GM12878 (cell line): ENCODE measurements at regions not wholly inside any gene's neighbourhood (a gene's known extent, or its start where the extent isn't known, plus 50 kb on each side); places are given as distances from the start of the nearest gene placed in this dataset.

Experiments used
- ATAC-seq: fragments of 200-7000 bp; cut with Tn5 transposase; 3 replicates; pipeline ENCODE4 v1.9.1; 2020; ENCODE audit warnings: mild to moderate bottlenecking, moderate library complexity
- BruUV-seq: library from RNA; stranded (reverse); fragments of 400-500 nt; replicated peaks from 2 replicates; lab custom pipeline; 2021; lab: Mats Ljungman, UMichigan
- CTCF ChIA-PET: fragments of 300-600 bp; sonication (Branson Sonifier 250); formaldehyde crosslinking; extraction: SDS; loops from one replicate; lab custom pipeline; 2021; ENCODE audit warnings: inconsistent platforms; lab: Yijun Ruan, JAX
- POLR2A ChIA-PET: fragments of 350-600 bp; formaldehyde crosslinking; extraction: SDS; loops from one replicate; lab custom pipeline; 2021; ENCODE audit warnings: inconsistent platforms; lab: Charles Lee
- RAD21 ChIA-PET: fragments of 300-600 bp; sonication (Branson Sonifier 250); formaldehyde crosslinking; loops from one replicate; lab custom pipeline; 2023; ENCODE audit warnings: antibody characterized with exemption; ENCODE audit not compliant: unreplicated experiment; lab: Charles Lee
- SMC1A ChIA-PET: fragments of 300-600 bp; sonication (Branson Sonifier 250); formaldehyde crosslinking; loops from one replicate; lab custom pipeline; 2023; ENCODE audit not compliant: unreplicated experiment, uncharacterized antibody; lab: Charles Lee
- DNase-seq: peaks from one replicate; pipeline ENCODE4 v3.0.0-alpha.2; 2011; ENCODE audit warnings: low read depth, low spot score
- FAIRE-seq: peaks from 3 replicates; lab custom pipeline; 2011; peaks lifted over from hg19 to GRCh38; lab: Jason Lieb, UNC
- H2AFZ ChIP-seq: 2 replicates; pipeline ENCODE4 v1.6.0; 2011; ENCODE audit warnings: low read depth, low read length, control low read depth; ENCODE audit not compliant: control insufficient read depth
- H3K27ac ChIP-seq: 2 replicates; pipeline ENCODE4 v1.5.1; 2011; ENCODE audit warnings: control low read depth; ENCODE audit not compliant: control insufficient read depth, insufficient read depth
- H3K27me3 ChIP-seq, 2 experiments: replicated peaks in 1 of 2; 2 replicates each; pipeline versions ENCODE4 v1.6.0 to v1.6.1; 2011; ENCODE audit warnings: low read length in 1 of 2; ENCODE audit not compliant: control insufficient read depth in 2 of 2, insufficient read depth in 2 of 2
- H3K36me3 ChIP-seq, 2 experiments: 2 replicates each; pipeline ENCODE4 v1.5.1; 2011; ENCODE audit warnings: low read length in 1 of 2; ENCODE audit not compliant: control insufficient read depth in 2 of 2, insufficient read depth in 2 of 2
- H3K4me1 ChIP-seq: 2 replicates; pipeline ENCODE4 v1.6.1; 2011; ENCODE audit warnings: mild to moderate bottlenecking, low read length, moderate library complexity, mixed read lengths; ENCODE audit not compliant: control insufficient read depth, insufficient read depth
- H3K4me2 ChIP-seq: 2 replicates; pipeline ENCODE4 v1.6.0; 2011; ENCODE audit warnings: control low read depth; ENCODE audit not compliant: control insufficient read depth, insufficient read depth
- H3K4me3 ChIP-seq: fragments of 200-600 bp; sonication (generic); 2 replicates; pipeline ENCODE4 v1.5.1; 2016
- H3K79me2 ChIP-seq: 2 replicates; pipeline ENCODE4 v1.6.0; 2011; ENCODE audit warnings: low read length; ENCODE audit not compliant: control insufficient read depth, insufficient read depth
- H3K9ac ChIP-seq: 2 replicates; pipeline ENCODE4 v1.8.0; 2011; ENCODE audit warnings: low read length, control low read depth, mixed read lengths; ENCODE audit not compliant: control insufficient read depth, insufficient read depth
- H3K9me3 ChIP-seq: replicated peaks from 3 replicates; pipeline ENCODE4 v1.5.1; 2011; ENCODE audit warnings: mild to moderate bottlenecking, low read length; ENCODE audit not compliant: control insufficient read depth, insufficient read depth
- H4K20me1 ChIP-seq: 2 replicates; pipeline ENCODE4 v1.6.0; 2011; ENCODE audit not compliant: control insufficient read depth, insufficient read depth
- CBX5 ChIP-seq: sonication (generic); IDR thresholded peaks from 2 replicates; pipeline ENCODE4 v1.6.1; 2016; ENCODE audit warnings: low read depth, moderate library complexity, mild to moderate bottlenecking, inconsistent platforms
- CHD1 ChIP-seq: IDR thresholded peaks from 2 replicates; pipeline ENCODE4 v1.6.1; 2012; ENCODE audit warnings: low read depth, low read length, improper control_type of control experiment
- NFXL1 ChIP-seq: fragments of 450-650 bp; IDR thresholded peaks from 2 replicates; pipeline ENCODE4 v1.6.1; 2017; ENCODE audit warnings: antibody characterized with exemption, mild to moderate bottlenecking, borderline replicate concordance
- TARDBP ChIP-seq: IDR thresholded peaks from 2 replicates; pipeline ENCODE4 v1.6.1; 2016; ENCODE audit warnings: borderline replicate concordance
- YBX1 ChIP-seq: fragments of 450-650 bp; IDR thresholded peaks from 2 replicates; pipeline ENCODE4 v1.6.1; 2016; ENCODE audit warnings: antibody characterized with exemption
- ZBTB4 ChIP-seq: fragments of 450-650 bp; formaldehyde crosslinking; IDR thresholded peaks from 2 replicates; pipeline ENCODE4 v1.4.0; 2022; ENCODE audit warnings: mild to moderate bottlenecking, moderate library complexity
- WGBS: methylation state at CpG from one replicate; pipeline ENCODE4 v1.1.6; 2016; ENCODE audit warnings: low lambda C conversion rate; ENCODE audit not compliant: insufficient replicate concordance, insufficient coverage; ENCODE audit errors: missing lambda C conversion rate; 5-methylcytosine and 5-hydroxymethylcytosine counted together
- in situ Hi-C: fragments of 300-500 bp; cut with MboI; formaldehyde crosslinking; loops from 9 replicates; pipeline ENCODE4 v1.14.3; 2018; ENCODE audit warnings: mixed read lengths
- intact Hi-C: fragments of 100-400 bp; cut with micrococcal nuclease; formaldehyde crosslinking; loops from one replicate; pipeline ENCODE4 v1.14.2; 2022; ENCODE audit not compliant: unreplicated experiment
- TF ChIP-seq, protein P1 (sequence below): IDR thresholded peaks from 2 replicates; pipeline ENCODE4 v1.6.1; 2011; ENCODE audit warnings: borderline replicate concordance, low read depth, mild to moderate bottlenecking, moderate library complexity, low read length; ENCODE audit not compliant: insufficient read depth, poor library complexity, severe bottlenecking

DNA sequence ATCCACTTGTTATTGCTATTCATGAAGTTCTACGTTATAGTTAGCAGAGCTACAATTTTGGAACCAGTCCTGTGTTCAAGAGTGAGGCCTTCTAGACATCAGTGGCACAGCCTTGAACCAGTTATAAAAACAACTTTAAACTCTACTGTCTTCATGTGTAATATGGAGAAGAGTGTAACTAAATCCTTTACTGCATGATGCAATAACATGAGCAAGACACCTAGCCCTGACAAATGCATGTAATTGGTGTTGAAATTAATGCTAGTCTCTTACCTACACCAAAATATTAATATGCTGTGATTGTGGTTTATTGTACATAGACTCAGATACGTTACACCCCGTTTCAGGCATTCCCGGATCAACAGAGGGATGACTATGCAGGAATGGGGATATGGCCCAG lies 654.6 kb downstream of the IRX1 start (continued):
- TF ChIP-seq, protein P1, sequence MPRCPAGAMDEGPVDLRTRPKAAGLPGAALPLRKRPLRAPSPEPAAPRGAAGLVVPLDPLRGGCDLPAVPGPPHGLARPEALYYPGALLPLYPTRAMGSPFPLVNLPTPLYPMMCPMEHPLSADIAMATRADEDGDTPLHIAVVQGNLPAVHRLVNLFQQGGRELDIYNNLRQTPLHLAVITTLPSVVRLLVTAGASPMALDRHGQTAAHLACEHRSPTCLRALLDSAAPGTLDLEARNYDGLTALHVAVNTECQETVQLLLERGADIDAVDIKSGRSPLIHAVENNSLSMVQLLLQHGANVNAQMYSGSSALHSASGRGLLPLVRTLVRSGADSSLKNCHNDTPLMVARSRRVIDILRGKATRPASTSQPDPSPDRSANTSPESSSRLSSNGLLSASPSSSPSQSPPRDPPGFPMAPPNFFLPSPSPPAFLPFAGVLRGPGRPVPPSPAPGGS, result no peak
- TF ChIP-seq ZBTB4 (no peak), CBX5 (no peak), NFXL1 (no peak), CHD1 (no peak)

GRCh38 chr5:4252385-4252784 lies 656.8 kb downstream of the IRX1 start:
- Histone ChIP-seq H3K79me2 (no peaks in the 10 kb centered on the region), H3K27me3 (no peaks in the 10 kb centered on the region), H3K4me3 (no peak overlapping the region), H4K20me1 (no peaks in the 10 kb centered on the region), H3K27ac (no peak overlapping the region), H3K4me2 (no peak overlapping the region)
- in situ Hi-C loops (no loop called here), intact Hi-C loops (no loop called here)
- 6% methylated on average over 4 of the region's 4 CpGs for WGBS
- CTCF ChIA-PET, result no interaction called here
- BruUV-seq, result no TSS peak
- POLR2A ChIA-PET, result no interaction called here
- SMC1A ChIA-PET, result no interaction called here
- TF ChIP-seq YBX1 (no peak), TARDBP (no peak)
- TF ChIP-seq, all 136 proteins: peak for 0
- RAD21 ChIA-PET, result no interaction called here
- no peaks in the 10 kb centered on the region for H3K9me3 ChIP-seq
- no peak for DNase-seq
- H3K4me1 ChIP-seq, result no peaks in the 10 kb centered on the region
- no peak overlapping the region for H2AFZ ChIP-seq
- no peak for FAIRE-seq
- no peak for ATAC-seq
- no peak overlapping the region for H3K9ac ChIP-seq
- no peaks in the 10 kb centered on the region for H3K36me3 ChIP-seq
